ENCODE measurements at regions not wholly inside any gene's neighbourhood (a gene's known extent, or its start where the extent isn't known, plus 50 kb on each side); places are given as distances from the start of the nearest gene placed in this dataset.
"Not testable (repeated sequence)": the region's sequence is repeated elsewhere in the genome, so short reads cannot be mapped to it uniquely, and the experiment has no call there.

DNA sequence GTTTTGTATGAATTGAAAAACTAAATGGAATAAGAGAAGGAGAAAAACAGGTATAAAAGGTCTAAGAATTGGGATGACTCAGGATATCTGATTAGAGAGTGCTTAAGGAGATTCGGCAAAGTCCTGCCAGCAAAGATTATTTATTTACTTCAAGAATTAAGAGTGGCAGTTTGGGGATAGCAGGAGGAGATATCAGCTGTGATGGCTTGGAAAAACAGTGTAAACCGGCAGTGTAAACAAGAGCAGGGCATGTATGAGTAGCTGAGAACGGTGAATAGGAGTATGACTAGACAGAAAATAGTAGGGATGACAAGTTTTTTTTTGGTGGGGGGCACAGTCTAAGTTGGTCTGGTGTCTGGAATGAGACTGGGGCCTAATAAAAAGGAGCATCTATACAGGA, 231.9 kb upstream of the DUSP10 start:
- DNase-seq (ENCODE audit: low spot score), result not testable (repeated sequence)

DNA sequence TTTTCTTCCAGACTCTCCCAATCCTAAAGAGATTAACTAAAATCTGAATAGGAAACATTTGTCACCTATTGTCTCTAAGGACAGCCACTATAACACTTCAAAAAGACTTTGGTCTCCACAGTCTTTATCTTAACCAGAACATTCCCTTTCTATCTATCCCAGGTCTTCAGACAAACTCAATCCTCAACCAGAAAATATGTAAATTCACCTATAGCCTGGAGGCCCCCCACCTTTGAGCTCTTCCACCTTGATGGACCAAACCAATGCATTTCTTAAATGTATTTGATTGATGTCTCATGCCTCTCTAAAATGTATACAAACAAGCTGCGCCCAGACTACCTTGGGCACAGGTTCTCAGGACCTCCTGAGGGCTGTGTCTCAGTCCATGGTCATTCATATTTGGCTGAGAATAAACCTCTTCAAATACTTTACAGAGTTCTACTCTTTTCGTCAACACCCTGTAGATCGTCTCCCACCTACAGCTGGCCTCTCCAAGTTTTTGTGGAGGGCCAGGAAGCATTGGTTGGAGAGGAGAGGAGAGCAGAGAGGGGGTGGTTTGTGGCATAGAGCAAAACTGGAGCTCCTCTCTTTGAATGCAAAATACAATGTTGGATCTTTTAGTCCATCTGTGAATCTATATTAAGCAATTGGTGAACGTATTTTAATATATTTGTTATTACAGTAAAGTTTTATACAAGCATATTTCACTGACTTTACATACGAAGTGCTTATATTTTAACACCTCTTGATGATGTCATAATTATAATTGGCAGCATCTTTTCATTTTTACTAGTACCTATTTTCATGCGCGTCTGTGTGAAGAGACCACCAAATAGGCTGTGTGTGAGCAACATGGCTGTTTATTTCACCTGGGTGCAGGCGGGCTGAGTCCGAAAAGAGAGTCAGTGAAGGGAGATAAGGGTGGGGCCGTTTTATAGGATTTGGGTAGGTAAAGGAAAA, 230.7 kb upstream of the DUSP10 start:
- no peak for DNase-seq (ENCODE audit: low spot score)

DNA sequence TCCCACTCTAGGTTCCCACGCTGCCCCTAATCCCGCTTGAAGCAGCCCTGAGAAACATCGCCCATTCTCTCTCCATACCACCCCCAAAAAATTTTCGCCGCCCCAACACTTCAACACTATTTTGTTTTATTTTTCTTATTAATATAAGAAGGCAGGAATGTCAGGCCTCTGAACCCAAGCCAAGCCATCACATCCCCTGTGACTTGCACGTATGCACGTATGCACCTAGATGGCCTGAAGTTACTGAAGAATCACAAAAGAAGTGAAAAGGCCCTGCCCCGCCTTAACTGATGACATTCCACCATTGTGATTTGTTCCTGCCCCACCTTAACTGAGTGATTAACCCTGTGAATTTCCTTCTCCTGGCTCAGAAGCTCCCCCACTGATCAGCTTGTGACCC, 229.1 kb upstream of the DUSP10 start:
- not testable (repeated sequence) for DNase-seq (ENCODE audit: low spot score)

DNA sequence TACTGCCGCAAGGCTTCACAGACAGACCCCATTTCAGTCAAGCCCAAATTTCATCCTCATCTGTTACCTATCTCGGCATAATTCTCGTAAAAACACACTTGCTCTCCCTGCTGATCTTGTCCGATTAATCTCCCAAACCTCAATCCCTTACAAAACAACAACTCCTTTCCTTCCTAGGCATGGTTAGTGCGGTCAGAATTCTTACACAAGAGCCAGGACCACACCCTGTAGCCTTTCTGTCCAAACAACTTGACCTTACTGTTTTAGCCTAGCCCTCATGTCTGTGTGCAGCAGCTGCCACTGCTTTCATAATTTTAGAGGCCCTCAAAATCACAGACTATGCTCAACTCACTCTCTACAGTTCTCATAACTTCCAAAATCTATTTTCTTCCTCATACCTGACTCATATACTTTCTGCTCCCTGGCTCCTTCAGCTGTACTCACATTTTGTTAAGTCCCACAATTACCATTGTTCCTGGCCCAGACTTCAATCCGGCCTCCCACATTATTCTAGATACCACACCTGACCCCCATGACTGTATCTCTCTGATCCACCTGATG, 227.5 kb upstream of the DUSP10 start:
- not testable (repeated sequence) for DNase-seq (ENCODE audit: low spot score)

DNA sequence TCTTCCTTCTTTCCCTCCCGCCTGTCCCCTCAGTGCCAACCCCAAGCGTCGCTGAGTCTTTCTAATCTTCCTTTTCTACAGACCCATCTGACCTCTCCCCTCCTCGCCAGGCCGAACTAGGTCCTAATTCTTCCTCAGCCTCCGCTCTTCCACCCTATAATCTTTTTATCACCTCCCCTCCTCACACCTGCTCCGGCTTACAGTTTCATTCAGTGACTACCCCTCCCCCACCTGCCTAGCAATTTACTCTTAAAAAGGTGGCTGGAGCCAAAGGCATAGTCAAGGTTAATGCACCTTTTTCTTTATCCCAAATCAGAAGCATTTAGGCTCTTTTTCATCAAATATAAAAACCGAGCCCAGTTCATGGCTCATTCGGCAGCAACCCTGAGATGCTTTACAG, 225.6 kb upstream of the DUSP10 start:
- DNase-seq (ENCODE audit: low spot score), result not testable (repeated sequence)

DNA sequence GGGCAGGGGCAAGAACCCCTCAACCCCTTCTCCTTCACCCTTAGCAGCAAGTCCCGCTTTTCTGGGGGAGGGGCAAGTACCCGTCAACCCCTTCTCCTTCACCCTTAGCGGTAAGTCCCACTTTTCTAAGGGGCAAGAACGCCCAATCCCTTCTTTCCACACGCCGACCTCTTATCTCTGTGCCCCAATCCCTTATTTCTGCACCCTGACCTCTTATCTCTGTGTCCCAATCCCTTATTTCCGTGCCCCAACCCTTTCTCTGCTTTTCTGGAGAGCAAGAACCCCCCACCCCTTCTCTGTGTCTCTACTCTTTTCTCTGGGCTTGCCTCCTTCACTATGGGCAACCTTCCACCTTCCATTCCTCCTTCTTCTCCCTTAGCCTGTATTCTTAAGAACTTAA, 225.0 kb upstream of the DUSP10 start:
- DNase-seq (ENCODE audit: low spot score), result not testable (repeated sequence)

DNA sequence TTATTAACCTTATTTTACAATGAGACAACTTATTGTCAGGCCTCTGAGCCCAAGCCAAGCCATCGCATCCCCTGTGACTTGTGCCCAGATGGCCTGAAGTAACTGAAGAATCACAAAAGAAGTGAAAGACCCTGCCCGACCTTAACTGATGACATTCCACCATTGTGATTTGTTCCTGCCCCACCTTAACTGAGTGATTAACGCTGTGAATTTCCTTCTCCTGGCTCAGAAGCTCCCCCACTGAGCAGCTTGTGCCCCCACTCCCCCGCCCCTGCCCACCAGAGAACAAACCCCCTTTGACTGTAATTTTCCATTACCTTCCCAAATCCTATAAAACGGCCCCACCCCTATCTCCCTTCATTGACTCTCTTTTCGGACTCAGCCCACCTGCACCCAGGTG, 224.0 kb upstream of the DUSP10 start:
- not testable (repeated sequence) for DNase-seq (ENCODE audit: low spot score)

DNA sequence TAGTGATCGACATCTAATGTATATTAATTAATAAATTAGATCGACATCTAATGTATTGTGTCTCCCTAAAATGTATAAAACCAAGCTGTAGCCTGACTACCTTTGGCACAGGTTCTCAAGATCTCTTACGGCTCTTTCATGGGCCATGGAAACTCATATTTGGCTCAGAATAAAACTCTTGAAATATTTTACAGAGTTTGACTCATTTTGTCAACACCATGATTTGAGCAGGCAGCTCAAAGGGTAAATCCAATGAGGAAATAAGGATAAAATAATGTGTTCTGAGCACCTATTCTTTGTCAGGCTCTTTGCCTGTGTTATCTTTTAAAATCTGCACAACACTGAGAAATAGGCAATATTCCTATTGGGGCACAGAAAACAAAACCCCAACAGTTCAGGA, 223.4 kb upstream of the DUSP10 start:
- DNase-seq (ENCODE audit: low spot score), result no peak

DNA sequence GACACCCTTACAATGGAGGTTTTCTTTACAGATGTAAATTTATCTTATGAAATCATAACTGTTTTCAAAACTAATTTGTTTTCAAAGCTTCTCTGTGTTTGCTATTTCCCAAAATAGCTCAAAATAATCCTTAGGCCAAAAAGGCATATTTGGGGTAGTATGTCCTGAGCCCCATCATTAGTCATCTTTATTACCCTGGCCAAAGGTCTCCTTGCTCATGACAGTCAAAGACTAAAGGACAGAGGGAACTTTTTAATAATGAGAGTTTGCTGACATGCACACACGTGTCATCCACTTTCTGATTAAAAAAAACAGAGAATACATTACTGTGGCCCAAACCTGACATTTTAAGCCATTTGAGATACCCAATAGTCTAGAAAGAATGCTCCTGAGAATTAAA, 221.9 kb upstream of the DUSP10 start:
- DNase-seq (ENCODE audit: low spot score), result no peak

DNA sequence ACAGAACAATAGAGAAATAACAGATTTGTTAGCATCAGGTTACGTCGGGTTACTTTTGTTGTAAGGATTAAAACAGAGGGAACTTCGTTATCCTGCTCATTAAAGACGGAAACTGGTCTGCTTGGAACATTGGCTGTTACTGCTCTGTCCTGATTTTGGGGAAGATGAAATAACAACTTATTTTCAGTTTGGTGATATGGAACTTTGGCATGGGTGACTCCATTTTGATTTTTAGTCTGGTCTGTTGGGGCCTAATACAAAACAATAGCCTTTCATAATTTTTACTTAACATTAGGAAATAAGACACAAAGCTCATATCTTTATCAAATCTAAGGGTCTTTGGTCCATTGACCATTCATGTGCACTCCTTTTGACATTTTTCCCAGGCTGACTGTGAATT, 220.5 kb upstream of the DUSP10 start:
- no peak for DNase-seq (ENCODE audit: low spot score)

DNA sequence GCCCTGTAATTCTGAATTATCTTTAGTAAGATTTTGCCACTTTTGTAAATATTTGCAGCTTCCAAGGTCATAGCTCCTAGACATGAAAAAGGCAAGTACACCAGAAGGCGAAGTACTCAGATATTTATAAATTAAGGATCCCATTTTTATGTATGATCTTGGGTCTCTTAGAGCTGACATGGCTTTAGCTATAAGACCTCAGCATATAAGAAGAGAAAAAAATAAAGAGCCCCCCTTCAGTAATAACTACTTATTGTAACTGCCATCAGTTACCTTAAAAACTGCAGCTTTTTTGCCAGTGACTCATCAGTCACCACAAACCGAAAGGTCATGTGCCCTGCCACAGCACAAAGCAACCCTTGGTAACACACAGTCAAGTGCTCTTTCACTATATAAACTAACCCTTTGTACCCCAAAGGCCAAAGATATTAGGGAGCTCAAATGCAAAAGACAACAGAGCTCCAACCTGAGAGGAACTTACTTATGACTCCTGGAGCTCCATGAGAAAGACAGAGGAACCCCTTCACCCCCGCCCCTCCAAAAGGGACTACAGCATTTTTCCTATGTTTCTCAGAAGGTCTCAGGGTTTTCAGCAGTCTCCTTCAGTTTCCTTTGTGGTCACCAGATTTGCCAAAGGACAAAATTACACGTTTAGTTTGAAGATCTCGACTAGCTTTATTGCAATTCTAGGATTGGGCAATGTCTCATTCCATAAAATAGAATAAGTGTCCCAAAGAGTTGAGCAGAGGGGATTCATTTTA, 219.8 kb upstream of the DUSP10 start:
- no peak for DNase-seq (ENCODE audit: low spot score)

DNA sequence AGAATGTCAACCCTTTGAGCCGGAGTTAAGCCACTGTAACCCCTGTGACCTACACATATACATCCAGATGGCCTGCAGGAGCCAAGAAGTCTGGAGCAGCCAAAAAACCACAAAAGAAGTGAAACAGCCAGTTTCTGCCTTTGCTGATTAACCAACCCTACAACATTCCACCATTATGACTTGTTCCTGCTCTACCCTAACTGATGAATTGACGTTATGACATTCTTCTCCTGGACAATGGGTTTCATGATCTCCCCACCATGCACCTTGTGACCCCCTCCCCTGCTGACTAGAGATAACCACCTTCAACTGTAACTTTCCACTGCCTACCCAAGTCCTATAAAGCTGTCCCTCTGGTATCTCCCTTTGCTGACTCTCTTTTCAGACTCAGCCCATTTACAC, 216.3 kb upstream of the DUSP10 start:
- DNase-seq (ENCODE audit: low spot score), result not testable (repeated sequence)

DNA sequence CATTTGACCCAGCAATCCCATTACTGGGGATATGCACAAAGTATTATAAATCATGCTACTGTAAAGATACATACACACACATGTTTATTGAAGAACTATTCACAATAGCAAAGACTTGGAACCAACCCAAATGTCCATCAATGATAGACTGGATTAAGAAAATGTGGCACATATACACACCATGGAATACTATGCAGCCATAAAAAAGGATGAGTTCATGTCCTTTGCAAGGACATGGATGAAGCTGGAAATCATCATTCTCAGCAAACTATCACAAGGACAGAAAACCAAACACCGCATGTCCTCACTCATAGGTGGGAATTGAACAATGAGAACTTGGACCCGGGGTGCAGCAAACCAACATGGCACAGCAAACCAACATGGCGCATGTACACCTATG, 215.5 kb upstream of the DUSP10 start:
- not testable (repeated sequence) for DNase-seq (ENCODE audit: low spot score)

DNA sequence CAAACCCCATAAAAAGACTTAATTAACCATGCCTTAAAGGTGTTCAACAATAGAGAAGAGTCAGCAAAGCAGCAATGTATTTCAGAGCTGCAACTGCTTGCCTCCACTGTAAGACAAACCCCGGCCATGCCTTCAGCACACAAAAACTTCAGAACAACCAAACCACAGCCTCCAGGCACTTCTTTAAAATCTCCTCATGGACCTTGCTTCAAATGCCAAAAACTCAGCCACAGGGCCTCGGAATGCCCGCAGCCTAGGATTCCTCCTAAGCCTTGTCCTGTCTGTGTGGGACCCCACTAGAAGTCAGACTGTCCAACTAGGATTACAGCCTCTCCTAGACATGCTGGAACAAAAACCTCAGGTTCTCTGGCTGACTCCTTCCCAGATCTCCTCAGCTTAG, 208.1 kb upstream of the DUSP10 start:
- DNase-seq (ENCODE audit: low spot score), result no peak

DNA sequence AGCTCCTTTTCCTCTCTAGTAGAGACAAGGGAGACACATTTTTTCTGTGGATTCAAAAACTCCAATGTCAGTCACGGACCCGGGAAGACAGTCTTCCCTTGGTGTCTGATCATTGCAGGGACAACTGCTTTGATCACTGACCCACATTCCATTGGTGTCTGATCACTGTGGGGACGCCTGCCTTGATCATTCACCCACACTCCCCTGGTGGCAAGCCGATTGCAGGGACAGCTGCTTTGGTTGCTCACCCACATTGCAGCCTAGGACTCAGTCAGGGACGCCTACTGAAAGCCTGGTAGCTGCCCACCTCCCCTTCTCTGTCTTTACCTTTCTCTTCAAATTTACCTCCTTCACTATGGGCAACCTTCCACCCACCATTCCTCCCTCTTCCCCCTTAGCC, 206.6 kb upstream of the DUSP10 start:
- no peak for DNase-seq (ENCODE audit: low spot score)

DNA sequence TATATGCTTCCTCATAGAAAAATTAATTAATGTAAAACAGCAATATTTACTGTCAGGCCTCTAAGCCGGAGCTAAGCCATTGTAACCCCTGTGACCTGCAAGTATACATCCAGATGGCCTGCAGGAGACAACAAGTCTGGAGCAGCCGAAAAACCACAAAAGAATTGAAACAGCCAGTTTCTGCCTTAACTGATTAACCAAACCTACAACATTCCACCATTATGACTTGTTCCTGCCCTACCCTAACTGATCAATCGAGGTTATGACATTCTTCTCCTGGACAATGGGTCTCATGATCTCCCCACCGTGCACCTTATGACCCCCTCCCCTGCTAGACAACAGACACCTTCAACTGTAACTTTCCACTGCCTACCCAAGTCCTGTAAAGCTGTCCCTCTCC, 205.8 kb upstream of the DUSP10 start:
- DNase-seq (ENCODE audit: low spot score), result no peak

DNA sequence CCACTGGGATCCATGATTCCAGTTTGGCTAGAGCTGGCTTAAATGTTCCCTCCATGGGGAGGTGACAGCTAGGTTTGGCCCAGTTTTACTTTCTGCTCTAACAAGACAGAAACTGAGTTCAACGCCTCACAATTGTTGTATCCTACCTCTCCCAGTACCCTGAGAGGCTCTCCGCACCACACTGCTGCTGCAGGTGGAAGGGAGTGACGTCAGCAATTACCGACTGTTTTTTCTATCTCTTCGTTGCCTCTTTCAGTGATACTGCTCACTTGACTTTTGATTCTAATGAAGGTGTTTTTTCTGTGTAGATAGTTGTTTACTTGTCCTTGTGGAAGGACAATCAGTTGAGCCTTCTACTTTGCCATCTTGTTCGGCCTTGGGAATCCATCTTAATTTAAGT, 204.9 kb upstream of the DUSP10 start:
- no peak for DNase-seq (ENCODE audit: low spot score)

DNA sequence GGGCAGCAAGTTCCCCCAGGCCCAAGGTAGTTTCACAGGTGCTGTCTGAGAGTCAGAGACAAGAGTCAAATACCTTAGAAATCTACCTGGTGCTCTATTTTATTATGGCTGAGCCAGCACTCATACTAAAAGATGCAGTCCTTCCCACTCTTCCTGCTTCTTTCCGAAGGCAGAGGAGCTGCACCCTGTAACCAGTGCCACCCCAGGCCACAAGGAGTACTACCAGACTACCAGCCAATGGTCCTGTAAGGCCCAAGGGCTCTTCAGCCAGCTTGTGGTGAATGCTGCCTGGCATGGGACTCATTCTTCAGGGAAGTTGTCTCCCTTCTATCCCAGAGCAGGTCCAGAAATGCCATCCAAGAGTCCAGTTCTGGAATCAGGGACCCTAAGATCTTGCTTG, 203.8 kb upstream of the DUSP10 start:
- no peak for DNase-seq (ENCODE audit: low spot score)

DNA sequence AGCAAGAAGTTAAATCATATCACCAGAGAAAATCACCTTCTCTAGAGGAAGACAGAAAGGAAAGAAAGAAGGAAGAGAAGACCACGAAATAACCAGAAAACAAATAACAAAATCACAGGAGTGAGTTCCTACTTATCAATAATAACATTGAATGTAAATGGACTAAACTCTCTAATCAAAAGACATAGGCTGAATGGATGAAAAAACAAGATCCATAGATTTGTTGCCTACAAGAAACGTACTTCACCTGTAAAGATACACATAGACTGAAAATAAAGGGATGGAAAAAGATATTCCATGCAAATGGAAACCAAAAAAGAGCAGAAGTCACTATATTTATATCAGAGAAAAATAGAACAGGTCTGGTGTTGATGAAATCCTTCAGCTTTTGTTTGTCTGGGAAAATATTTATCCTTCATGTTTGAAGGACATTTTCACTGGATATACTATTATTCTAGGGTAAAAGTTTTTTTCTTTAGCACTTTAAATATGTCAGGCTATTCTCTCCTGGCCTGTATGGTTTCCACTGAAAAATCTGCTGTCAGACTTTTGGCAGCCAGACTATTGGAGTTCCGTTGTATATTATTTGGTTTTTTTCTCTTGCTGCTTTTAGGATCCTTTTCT, 202.5 kb upstream of the DUSP10 start:
- DNase-seq (ENCODE audit: low spot score), result no peak

DNA sequence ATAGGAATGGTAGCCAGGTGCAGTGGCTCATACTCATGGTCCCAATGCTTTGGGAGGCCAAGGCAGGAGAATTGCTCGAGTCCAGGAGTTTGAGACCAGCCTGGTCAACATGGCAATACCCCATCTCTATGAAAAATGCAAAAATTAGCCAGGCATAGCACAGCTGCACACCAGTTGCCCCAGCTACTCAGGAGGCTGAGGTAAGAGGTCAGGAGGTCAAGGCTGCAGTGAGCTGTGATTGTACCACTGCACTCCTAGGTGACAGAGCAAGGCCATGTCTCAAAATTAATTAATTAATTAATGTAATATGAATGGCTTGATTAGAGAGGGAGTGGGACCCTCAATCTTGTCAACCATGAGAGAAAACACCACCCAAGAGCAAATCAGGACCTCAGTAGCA, 198.7 kb upstream of the DUSP10 start:
- no peak for DNase-seq (ENCODE audit: low spot score)

DNA sequence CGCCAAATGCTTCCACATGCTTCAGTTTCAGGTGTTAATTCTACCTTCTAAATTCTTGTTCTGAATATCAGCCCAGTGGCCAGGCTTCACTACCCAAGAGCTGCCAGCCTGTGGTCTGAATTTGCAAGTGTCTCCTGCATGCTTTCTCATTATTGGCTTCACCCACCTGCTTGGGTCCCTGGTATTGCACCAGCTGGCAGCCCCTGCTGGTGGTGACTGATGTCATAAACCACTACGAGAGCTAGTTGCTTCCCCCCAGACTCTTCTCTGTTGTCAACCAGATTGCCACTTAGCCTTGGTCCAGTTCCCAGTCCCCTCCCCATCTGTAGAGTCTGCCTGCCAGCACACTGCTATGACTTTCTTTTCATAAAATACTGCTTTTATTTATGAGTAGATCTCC, 197.7 kb upstream of the DUSP10 start:
- no peak for DNase-seq (ENCODE audit: low spot score)
